OCI-LY7 (cell line): ENCODE measurements at regions not wholly inside any gene's neighbourhood (a gene's known extent, or its start where the extent isn't known, plus 50 kb on each side); places are given as distances from the start of the nearest gene placed in this dataset.

Experiments
- EZH2phosphoT487 ChIP-seq: fragments of 200-600 bp; sonication (generic); IDR thresholded peaks from 2 replicates; pipeline ENCODE4 v1.6.1; 2018; ENCODE audit warnings: low read depth, borderline replicate concordance, mild to moderate bottlenecking, mixed run types, antibody characterized with exemption, low read length, moderate library complexity, mixed read lengths
- TF ChIP-seq, protein P1 (sequence below): fragments of 200-600 bp; sonication (generic); conservative IDR thresholded peaks from 2 replicates; pipeline ENCODE4 v1.5.1; 2014; ENCODE audit warnings: mild to moderate bottlenecking, antibody characterized with exemption, low read length, moderate library complexity, mixed read lengths

- TF ChIP-seq, protein P1, sequence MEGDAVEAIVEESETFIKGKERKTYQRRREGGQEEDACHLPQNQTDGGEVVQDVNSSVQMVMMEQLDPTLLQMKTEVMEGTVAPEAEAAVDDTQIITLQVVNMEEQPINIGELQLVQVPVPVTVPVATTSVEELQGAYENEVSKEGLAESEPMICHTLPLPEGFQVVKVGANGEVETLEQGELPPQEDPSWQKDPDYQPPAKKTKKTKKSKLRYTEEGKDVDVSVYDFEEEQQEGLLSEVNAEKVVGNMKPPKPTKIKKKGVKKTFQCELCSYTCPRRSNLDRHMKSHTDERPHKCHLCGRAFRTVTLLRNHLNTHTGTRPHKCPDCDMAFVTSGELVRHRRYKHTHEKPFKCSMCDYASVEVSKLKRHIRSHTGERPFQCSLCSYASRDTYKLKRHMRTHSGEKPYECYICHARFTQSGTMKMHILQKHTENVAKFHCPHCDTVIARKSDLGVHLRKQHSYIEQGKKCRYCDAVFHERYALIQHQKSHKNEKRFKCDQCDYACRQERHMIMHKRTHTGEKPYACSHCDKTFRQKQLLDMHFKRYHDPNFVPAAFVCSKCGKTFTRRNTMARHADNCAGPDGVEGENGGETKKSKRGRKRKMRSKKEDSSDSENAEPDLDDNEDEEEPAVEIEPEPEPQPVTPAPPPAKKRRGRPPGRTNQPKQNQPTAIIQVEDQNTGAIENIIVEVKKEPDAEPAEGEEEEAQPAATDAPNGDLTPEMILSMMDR = no peak
- TF ChIP-seq EZH2phosphoT487 = no peak
These were observed 65.1 kb upstream of the TEX264 start for GRCh38 chr3:51605938-51606337.
